GM21576 (cell line): ENCODE measurements at regions not wholly inside any gene's neighbourhood (a gene's known extent, or its start where the extent isn't known, plus 50 kb on each side); places are given as distances from the start of the nearest gene placed in this dataset.

Experiments
- ATAC-seq: cut with Tn5 transposase; IDR thresholded peaks from one replicate; pipeline ENCODE4 v1.9.1; 2021; ENCODE audit warnings: mild to moderate bottlenecking, moderate library complexity; ENCODE audit not compliant: unreplicated experiment

DNA sequence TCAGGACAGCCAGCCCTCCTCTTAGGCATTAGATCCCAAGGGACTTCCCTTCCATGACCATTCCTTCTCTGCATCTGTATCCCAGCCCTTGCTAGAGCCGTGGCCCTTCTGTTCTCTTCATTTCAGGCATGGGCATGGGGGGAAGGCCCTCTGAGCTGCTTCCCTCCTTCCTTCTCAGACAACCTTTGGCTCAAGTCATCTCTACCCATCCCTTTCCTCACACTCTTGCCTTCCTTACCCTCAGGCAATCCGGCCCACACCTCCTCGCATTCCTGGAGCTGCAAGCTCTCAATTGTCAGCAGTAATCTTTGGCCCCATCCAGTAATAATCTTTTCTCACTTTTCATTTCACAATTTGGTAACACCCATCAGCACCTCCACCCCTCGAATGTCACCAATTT is 426.9 kb upstream of the JARID2 start:
- no peak for ATAC-seq

DNA sequence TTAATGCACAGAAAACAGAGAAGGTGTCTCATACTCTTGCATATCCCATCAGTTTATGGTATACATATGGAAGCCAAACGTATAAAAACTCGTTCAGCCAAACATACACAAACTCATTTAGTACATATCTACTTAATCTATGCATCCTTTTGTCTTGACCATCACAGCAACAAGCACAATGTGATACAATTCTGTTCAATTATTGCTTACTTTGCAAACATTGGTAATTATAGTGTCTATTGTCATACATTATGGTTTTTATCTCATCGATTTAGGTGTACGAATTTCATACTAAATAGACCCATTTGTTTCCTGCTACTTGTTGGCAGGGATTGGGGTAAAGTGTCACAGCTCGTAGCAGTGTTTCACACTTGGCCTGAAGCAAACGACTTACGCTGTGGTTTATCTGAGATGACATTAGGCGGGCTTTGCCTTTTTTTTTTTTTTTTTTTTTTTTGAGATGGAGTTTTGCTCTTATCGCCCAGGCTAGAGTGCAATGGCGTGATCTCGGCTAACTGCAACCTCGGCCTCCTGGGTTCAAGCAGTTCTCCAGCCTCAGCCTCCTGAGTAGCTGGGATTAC is 425.9 kb upstream of the JARID2 start:
- no peak for ATAC-seq

GRCh38 chr6:14822012-14822553 is 423.8 kb upstream of the JARID2 start:
- no peak for ATAC-seq

DNA sequence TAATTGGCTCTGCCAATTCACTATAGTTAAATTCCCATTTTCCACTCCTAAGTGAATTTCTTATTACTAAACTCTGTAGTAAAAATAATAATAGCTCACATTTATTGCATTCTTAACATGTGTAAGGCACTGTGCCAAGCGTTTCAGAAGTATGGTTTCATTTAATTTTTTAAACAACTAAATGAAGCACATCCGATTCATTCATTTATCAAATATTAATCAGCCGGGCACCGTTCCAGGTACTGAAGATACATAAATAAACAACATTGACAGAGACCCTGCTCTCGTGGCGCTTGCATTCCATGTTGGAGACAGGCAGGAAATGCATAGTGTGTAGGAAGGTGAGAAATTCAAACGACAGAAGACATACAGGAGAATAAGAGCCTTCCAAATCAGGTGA is 423.2 kb upstream of the JARID2 start:
- no peak for ATAC-seq

DNA sequence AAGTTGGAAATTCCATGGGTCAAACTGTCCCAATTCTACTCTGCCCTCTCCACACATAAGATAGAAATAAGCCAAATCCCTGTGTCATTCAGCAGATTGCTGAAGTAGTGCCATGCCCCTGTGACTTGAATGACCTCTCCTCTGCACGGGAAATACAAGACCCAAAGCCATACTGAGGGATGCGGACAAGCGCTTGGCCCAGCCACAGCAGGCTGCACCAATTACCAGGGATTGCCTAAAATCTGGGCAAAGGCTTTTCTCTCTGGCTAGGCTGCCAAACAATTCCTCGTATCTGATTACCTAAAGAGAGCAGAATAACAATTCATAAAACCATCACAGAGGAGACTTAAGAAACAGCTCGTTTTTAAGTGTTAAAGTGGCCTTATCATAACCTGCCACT is 421.8 kb upstream of the JARID2 start:
- no peak for ATAC-seq

DNA sequence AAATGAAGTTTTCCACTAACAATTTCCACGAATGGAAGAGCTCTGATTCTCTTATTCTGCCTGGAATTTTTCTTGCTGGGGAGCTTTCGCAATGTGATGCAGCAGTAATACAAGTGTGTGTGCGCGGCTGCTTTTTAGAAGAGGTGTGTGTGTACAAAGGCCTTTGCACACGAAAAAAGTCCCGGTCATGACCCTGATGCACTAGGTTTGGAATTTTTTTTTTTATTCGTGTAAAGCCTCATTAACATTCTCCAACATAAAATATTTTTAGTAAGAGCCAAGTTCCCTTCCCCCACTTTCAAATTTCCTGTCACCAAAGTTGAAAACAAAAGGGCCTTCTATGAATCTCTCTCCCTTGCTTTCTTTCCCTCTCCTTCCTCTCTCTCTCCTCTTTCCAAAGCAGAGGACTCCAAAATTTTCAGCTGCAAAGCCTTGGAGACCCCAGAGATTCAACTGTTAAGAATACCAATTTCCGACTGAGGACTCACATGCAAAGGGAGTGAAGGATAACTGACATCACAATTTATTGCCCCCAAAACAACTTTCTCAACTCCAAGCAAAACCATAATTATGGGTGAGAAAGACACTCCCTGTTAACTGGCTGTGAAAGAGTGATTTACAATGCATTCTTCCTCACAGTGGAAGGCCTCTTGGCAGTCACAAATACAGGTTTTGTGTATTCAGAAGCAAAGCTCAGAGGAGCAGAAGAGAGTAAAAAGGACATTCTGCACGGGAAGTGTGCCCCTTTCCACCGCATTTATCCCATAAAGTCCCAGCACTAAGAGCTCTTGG is 421.2 kb upstream of the JARID2 start:
- ATAC-seq = no peak

DNA sequence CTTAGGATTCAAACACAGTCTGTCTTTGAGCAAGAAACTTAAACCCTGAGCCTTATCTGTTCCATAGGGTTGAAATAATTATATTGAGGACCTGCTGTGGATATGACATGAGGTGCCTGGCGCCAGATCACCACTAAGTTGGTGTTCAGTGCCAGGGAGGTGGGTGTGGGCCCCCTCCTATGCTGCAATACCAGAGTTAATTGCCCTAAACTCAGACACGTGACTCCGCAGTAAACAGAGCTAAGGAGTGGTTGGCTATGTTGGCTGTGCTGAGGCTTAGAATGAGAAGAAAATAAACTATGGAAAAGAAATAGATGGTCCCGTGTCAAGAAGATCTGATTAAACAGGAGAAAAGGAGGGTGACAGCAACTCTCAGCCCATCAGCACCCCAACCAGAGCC is 419.4 kb upstream of the JARID2 start:
- no peak for ATAC-seq

DNA sequence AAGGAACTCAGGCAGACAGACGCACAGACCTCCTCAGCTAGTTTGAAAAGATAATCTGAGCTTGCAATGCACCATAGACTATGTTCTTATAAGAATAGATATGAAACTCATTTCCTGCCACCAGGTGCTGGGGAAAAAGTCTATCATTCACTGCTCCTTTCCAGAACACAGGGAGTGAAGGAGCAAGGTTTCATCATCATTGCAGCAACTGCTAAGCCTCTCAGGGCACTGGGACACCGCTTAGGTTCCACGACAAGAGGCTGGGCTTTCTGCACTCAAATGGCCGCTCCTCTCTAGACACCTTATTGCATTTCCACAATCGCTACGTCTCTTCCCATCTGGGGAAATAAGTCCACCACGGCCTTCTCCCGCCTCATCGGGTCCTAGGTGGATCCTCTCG is 418.5 kb upstream of the JARID2 start:
- no peak for ATAC-seq

DNA sequence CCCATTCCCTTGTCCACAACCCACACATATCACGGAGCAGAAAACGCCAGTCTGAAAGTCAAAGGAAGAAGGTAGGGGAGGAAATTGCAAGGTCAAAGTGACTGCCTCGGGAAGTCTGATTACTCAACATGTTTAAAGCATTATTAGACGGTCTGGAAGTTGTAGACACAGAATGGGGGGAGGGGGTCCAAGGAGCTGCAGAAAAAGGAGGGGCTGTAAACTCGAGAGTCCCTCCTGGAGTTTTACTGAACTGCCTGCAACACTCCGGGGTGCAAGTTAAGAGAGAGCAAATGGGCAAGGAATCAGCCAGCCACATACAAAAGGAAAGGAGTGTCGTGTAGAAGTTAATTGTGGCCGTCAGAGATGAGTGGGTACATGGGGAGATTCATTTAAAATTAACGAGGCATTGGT is 417.7 kb upstream of the JARID2 start:
- no peak for ATAC-seq

- no peak for ATAC-seq
Measured at GRCh38 chr6:14831070-14831469, 414.8 kb upstream of the JARID2 start.

GRCh38 chr6:14831937-14832336 is 413.9 kb upstream of the JARID2 start:
- ATAC-seq = no peak

- no peak for ATAC-seq
Measured at GRCh38 chr6:14832427-14832826, 413.4 kb upstream of the JARID2 start.

DNA sequence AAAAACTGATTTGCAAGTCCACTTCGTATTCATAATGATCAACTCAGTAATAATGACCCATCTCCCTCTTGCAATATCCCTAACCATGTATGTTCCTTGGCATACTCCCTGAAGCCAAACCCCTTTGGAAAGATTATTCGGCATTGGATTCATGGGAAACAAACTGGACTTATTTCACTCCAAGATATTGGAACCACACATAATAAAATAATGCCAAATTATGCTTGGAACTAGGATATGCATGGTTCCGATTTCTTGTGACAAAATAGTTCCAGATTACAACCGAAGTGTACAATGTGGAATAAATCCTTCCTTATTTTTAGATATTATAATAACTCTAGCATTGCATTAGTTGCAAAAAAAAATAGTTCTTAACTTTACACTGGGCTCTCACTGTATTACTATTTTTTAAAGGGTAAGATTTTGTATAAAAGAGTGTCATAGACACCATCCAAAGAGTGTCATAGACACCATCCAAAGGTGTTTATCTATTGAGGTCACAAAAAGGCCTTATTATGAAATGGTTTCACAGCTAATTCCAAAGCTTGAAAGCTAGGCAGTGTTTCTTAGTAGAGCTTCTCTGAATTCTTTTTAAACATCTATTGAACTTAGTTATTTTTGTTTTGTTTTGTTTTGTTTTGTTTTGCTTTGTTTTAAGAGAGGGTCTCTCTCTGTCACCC is 410.9 kb upstream of the JARID2 start:
- no peak for ATAC-seq

DNA sequence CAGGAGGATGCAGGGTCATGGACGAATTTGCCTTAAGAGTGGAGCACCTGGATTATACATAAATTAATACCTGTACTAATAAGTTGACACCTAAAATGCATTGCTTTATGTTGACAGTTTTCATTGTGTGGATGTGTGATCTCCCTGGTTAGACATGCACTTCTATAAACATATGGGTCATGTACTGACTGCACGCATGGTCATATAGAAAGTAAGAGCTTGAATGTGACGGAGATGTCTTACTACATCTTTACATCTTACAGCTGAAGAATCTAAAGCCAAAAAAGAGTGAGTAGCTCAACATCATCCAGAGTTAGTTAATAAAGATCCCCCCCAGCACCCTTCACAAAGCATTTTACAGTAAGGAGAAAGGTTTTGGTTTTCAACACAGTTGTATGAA is 408.4 kb upstream of the JARID2 start:
- ATAC-seq = no peak

GRCh38 chr6:14838133-14838583 is 407.7 kb upstream of the JARID2 start:
- no peak for ATAC-seq

DNA sequence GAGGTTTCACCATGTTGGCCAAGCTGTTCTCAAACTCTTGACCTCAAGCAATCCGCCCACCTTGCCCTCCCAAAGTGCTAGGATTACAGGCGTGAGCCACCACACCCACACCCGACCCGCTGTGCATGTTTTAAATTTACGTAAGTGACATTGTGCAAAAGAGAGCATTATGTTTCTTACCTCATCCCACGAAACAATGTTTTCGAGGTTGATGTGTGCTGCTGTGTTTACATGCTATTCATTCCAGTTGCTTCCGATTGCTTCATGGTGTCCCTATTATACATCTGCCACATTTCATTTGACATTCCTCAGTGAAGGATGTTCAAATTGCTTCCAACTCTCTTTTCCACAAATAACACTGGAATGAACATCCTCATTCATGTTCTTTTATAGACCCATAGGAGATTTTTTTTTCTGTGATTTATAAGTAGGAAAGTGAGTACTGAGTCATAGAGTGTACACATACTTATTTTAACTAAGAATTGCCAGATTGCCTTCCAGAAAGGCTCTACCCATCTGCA is 403.9 kb upstream of the JARID2 start:
- ATAC-seq = no peak

GRCh38 chr6:14844411-14844810 is 401.5 kb upstream of the JARID2 start:
- no peak for ATAC-seq

DNA sequence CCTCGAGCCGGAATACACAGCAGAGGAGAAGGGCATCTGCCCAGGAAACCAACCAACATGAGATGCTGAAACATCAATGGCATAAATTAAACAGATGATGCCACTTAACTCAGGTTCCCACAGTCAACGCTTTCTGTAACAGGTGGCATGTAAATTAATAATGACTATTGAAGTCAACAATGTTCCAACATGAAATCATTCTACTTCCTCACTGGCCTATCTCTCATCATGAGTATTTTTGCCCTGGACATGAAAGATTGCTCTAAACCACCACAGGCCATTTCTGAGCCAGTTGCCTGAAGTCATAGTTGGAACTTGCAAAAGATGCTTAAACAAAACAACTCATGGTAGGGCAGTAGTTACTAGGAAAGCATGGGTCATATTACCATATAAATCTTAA is 397.9 kb upstream of the JARID2 start:
- ATAC-seq = no peak

GRCh38 chr6:14849185-14849584 is 396.7 kb upstream of the JARID2 start:
- ATAC-seq = no peak

DNA sequence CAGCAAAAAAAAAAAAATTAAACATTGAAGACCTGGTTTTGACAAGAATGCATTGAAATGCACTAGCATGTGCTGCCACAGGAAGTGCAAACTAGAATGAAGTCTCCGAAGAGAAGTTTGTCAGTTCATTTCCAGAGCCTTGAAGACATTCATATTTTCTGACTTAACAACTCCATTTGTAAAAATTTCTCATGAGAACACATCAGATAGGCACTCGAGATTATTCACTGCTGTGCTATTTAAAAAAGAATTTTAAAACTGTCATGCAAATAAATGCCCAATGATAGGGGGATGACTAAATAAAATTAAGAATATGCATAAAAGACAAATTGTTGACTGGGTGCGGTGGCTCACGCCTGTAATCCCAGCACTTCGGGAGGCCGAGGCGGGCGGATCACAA is 394.6 kb upstream of the JARID2 start:
- ATAC-seq = no peak

GRCh38 chr6:14852375-14852774 is 393.5 kb upstream of the JARID2 start:
- no peak for ATAC-seq

DNA sequence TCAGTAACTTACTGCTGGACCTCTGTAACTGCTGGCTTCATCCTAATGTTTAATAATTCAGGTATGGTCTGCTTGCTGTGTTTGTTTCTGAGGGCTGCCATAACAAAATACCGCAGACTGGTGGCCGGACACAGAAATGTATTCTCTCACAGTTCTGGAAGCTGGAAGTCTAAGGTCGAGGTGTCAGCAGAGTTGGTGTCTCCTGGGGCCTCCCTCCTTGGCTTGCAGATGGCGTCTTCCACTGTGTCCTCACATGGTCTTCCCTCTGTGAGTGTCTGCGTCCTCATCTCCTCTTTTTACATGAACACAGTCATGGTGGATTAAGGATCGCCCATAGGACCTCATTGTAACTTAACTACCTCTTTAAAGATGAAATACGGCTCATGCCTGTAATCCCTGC is 389.7 kb upstream of the JARID2 start:
- no peak for ATAC-seq
